Naive thymus-derived CD4-positive, alpha-beta T cell (primary cell): ENCODE measurements at regions not wholly inside any gene's neighbourhood (a gene's known extent, or its start where the extent isn't known, plus 50 kb on each side); places are given as distances from the start of the nearest gene placed in this dataset.
"Not testable (repeated sequence)": the region's sequence is repeated elsewhere in the genome, so short reads cannot be mapped to it uniquely, and the experiment has no call there.

Experiments
- ATAC-seq: fragments of 150-1000 bp; cut with Tn5 transposase; 2 replicates; pipeline ENCODE4 v1.10.0; 2021; ENCODE audit warnings: mild to moderate bottlenecking, moderate library complexity
- CTCF ChIA-PET: fragments of 350-600 bp; sonication (Branson Sonifier 250); formaldehyde crosslinking; loops from one replicate; lab custom pipeline; 2021; ENCODE audit warnings: antibody characterized with exemption; lab: Charles Lee
- POLR2A ChIA-PET: fragments of 350-600 bp; sonication (Branson Sonifier 250); formaldehyde crosslinking; loops from one replicate; lab custom pipeline; 2021; ENCODE audit warnings: antibody characterized with exemption, inconsistent platforms; lab: Charles Lee
- DNase-seq, 9 donors: peaks; one replicate each; pipeline versions ENCODE4 v3.0.0 to v3.0.0-alpha.2; 2020 to 2022; ENCODE audit warnings: mixed read lengths in 1 of 9
- H3K27ac ChIP-seq: one replicate; pipeline ENCODE4 v1.7.0; 2013; ENCODE audit warnings: mild to moderate bottlenecking, low read depth, low read length, moderate library complexity
- H3K27me3 ChIP-seq, 2 donors: one replicate each; pipeline ENCODE4 v1.7.0; 2013; ENCODE audit warnings: low read length in 2 of 2, mild to moderate bottlenecking in 2 of 2, moderate library complexity in 2 of 2; ENCODE audit not compliant: control insufficient read depth in 2 of 2, insufficient read depth in 2 of 2
- H3K36me3 ChIP-seq, 3 experiments: 1 replicate in 2 of 3; 2 replicates in 1 of 3; pipeline ENCODE4 v1.7.0; 2013; ENCODE audit warnings: low read length in 3 of 3, mild to moderate bottlenecking in 3 of 3, moderate library complexity in 1 of 3; ENCODE audit not compliant: insufficient read depth in 3 of 3, control insufficient read depth in 2 of 3
- H3K4me1 ChIP-seq, 2 donors: one replicate each; pipeline ENCODE4 v1.7.0; 2013; ENCODE audit warnings: low read length in 2 of 2, mild to moderate bottlenecking in 2 of 2, moderate library complexity in 1 of 2; ENCODE audit not compliant: control insufficient read depth in 2 of 2, insufficient read depth in 2 of 2
- H3K4me3 ChIP-seq: 2 replicates; pipeline ENCODE4 v1.7.0; 2013; ENCODE audit warnings: mild to moderate bottlenecking, low read length
- H3K9me3 ChIP-seq, 3 experiments: 1 replicate in 2 of 3; 2 replicates in 1 of 3; pipeline ENCODE4 v1.7.0; 2013; ENCODE audit warnings: low read length in 3 of 3; ENCODE audit not compliant: control insufficient read depth in 2 of 3
- H3K27ac Mint-ChIP-seq, 9 donors: one replicate each; pipeline ENCODE4 v1.8.0; 2020 to 2022; ENCODE audit warnings: mixed read lengths in 9 of 9, mild to moderate bottlenecking in 8 of 9, moderate library complexity in 5 of 9, inconsistent platforms in 2 of 9
- H3K27me3 Mint-ChIP-seq, 5 donors: one replicate each; pipeline ENCODE4 v1.8.0; 2021 to 2022; ENCODE audit warnings: mixed read lengths in 5 of 5, mild to moderate bottlenecking in 1 of 5
- H3K36me3 Mint-ChIP-seq, 5 donors: one replicate each; pipeline ENCODE4 v1.8.0; 2020 to 2022; ENCODE audit warnings: mixed read lengths in 5 of 5, mild to moderate bottlenecking in 3 of 5, inconsistent platforms in 1 of 5
- H3K4me1 Mint-ChIP-seq, 7 donors: one replicate each; pipeline ENCODE4 v1.8.0; 2020 to 2022; ENCODE audit warnings: mixed read lengths in 7 of 7, mild to moderate bottlenecking in 3 of 7, inconsistent platforms in 1 of 7
- H3K4me3 Mint-ChIP-seq, 10 donors: one replicate each; pipeline ENCODE4 v1.8.0; 2020 to 2022; ENCODE audit warnings: mild to moderate bottlenecking in 10 of 10, mixed read lengths in 10 of 10, moderate library complexity in 6 of 10, inconsistent platforms in 2 of 10
- H3K9me3 Mint-ChIP-seq, 11 donors: one replicate each; pipeline ENCODE4 v1.8.0; 2020 to 2022; ENCODE audit warnings: mixed read lengths in 11 of 11, mild to moderate bottlenecking in 4 of 11, inconsistent platforms in 1 of 11, moderate library complexity in 1 of 11
- intact Hi-C, 2 donors: fragments of 100-400 bp; cut with micrococcal nuclease; formaldehyde crosslinking; loops; one replicate each; pipeline ENCODE4 v1.15.1; 2023

GRCh38 chr9:74073897-74074296, 423.2 kb upstream of the RORB start:
- Mint-ChIP-seq H3K9me3 (peaks cover 0 to 33% (median 8%) of the 10 kb centered on the region in 11 donors), H3K27ac (no peak overlapping the region), H3K4me1 (no peaks in the 10 kb centered on the region), H3K27me3 (no peaks in the 10 kb centered on the region), H3K4me3 (no peak overlapping the region), H3K36me3 (no peaks in the 10 kb centered on the region)
- ATAC-seq = no peak
- Histone ChIP-seq H3K27ac (no peak overlapping the region), H3K36me3 (no peaks in the 10 kb centered on the region), H3K27me3 (no peaks in the 10 kb centered on the region), H3K4me1 (no peaks in the 10 kb centered on the region), H3K9me3 (no peaks in the 10 kb centered on the region), H3K4me3 (no peak overlapping the region)
- POLR2A ChIA-PET = no interaction called here
- CTCF ChIA-PET = no interaction called here
- no peak for DNase-seq
- intact Hi-C loops = no loop called here

GRCh38 chr9:74078647-74079046, 418.5 kb upstream of the RORB start:
- H3K9me3 Mint-ChIP-seq = peaks cover 0 to 27% (median 3%) of the 10 kb centered on the region in 11 donors
- H3K27ac Mint-ChIP-seq = no peak overlapping the region
- no peaks in the 10 kb centered on the region for H3K4me1 Mint-ChIP-seq
- intact Hi-C loops = no loop called here
- no peak for DNase-seq
- Histone ChIP-seq H3K27ac (no peak overlapping the region), H3K36me3 (no peaks in the 10 kb centered on the region), H3K4me3 (no peak overlapping the region), H3K4me1 (no peaks in the 10 kb centered on the region), H3K27me3 (no peaks in the 10 kb centered on the region), H3K9me3 (no peaks in the 10 kb centered on the region)
- POLR2A ChIA-PET = no interaction called here
- no peak for ATAC-seq
- no peak overlapping the region for H3K4me3 Mint-ChIP-seq
- no peaks in the 10 kb centered on the region for H3K36me3 Mint-ChIP-seq
- CTCF ChIA-PET = no interaction called here
- no peaks in the 10 kb centered on the region for H3K27me3 Mint-ChIP-seq

GRCh38 chr9:74080652-74081051, 416.5 kb upstream of the RORB start:
- H3K27me3 Mint-ChIP-seq, intact Hi-C loops, H3K36me3 Mint-ChIP-seq: not testable (repeated sequence)

GRCh38 chr9:74083681-74084433, 413.3 kb upstream of the RORB start:
- intact Hi-C loops = no loop called here

More at GRCh38 chr9:74080652-74081051, 416.5 kb upstream of the RORB start:
- POLR2A ChIA-PET = interaction anchor here (0.6 kb wide), 1 partner anchor 404 kb away, joined by 3 read pairs; no protein-coding TSS in a partner anchor
- ATAC-seq, H3K4me3 ChIP-seq, H3K4me1 Mint-ChIP-seq, DNase-seq, H3K27ac ChIP-seq, H3K4me3 Mint-ChIP-seq, H3K4me1 ChIP-seq, H3K36me3 ChIP-seq, H3K27me3 ChIP-seq, CTCF ChIA-PET, H3K9me3 ChIP-seq, H3K27ac Mint-ChIP-seq: not testable (repeated sequence)
- H3K9me3 Mint-ChIP-seq = peaks cover 0 to 26% (median 4%) of the 10 kb centered on the region in 11 donors

GRCh38 chr9:74085384-74086037, 411.6 kb upstream of the RORB start:
- CTCF ChIA-PET, DNase-seq, H3K4me1 Mint-ChIP-seq, H3K27me3 Mint-ChIP-seq, H3K27ac ChIP-seq, H3K27ac Mint-ChIP-seq, H3K9me3 ChIP-seq, H3K27me3 ChIP-seq, H3K36me3 Mint-ChIP-seq, intact Hi-C loops, H3K36me3 ChIP-seq, ATAC-seq, H3K4me3 ChIP-seq, H3K4me3 Mint-ChIP-seq, H3K4me1 ChIP-seq, POLR2A ChIA-PET: not testable (repeated sequence)
- H3K9me3 Mint-ChIP-seq = peaks cover 0 to 19% (median 2%) of the 10 kb centered on the region in 11 donors

More at GRCh38 chr9:74083681-74084433, 413.3 kb upstream of the RORB start:
- Mint-ChIP-seq H3K36me3 (no peaks in the 10 kb centered on the region), H3K4me3 (no peak overlapping the region), H3K9me3 (peaks cover 0 to 15% (median 3%) of the 10 kb centered on the region in 11 donors), H3K27me3 (no peaks in the 10 kb centered on the region), H3K27ac (no peak overlapping the region), H3K4me1 (no peaks in the 10 kb centered on the region)
- ATAC-seq (no peak), DNase-seq (no peak)
- Histone ChIP-seq H3K4me3 (no peak overlapping the region), H3K36me3 (no peaks in the 10 kb centered on the region), H3K9me3 (no peaks in the 10 kb centered on the region), H3K27me3 (no peaks in the 10 kb centered on the region), H3K27ac (no peak overlapping the region), H3K4me1 (no peaks in the 10 kb centered on the region)
- ChIA-PET CTCF (no interaction called here), POLR2A (no interaction called here)

- intact Hi-C loops, H3K4me3 ChIP-seq, H3K4me3 Mint-ChIP-seq, H3K9me3 ChIP-seq, H3K4me1 ChIP-seq, ATAC-seq, H3K4me1 Mint-ChIP-seq, H3K27ac Mint-ChIP-seq, H3K36me3 Mint-ChIP-seq, CTCF ChIA-PET, H3K36me3 ChIP-seq, H3K27me3 ChIP-seq, DNase-seq, POLR2A ChIA-PET, H3K27me3 Mint-ChIP-seq, H3K27ac ChIP-seq: not testable (repeated sequence)
- H3K9me3 Mint-ChIP-seq = peaks cover 0 to 19% (median 2%) of the 10 kb centered on the region in 11 donors
These were observed 406.2 kb upstream of the RORB start for GRCh38 chr9:74090921-74091320.

- no peaks in the 10 kb centered on the region for H3K36me3 Mint-ChIP-seq
- ATAC-seq (no peak), DNase-seq (no peak)
- H3K9me3 Mint-ChIP-seq = peaks cover 0 to 19% (median 2%) of the 10 kb centered on the region in 11 donors
- no peaks in the 10 kb centered on the region for H3K4me1 ChIP-seq
- H3K27ac ChIP-seq = no peak overlapping the region
- H3K4me3 Mint-ChIP-seq = no peak overlapping the region
- H3K4me3 ChIP-seq = no peak overlapping the region
- H3K36me3 ChIP-seq = no peaks in the 10 kb centered on the region
- POLR2A ChIA-PET = no interaction called here
- CTCF ChIA-PET = no interaction called here
- no peak overlapping the region for H3K27ac Mint-ChIP-seq
- H3K4me1 Mint-ChIP-seq = no peaks in the 10 kb centered on the region
- H3K27me3 ChIP-seq = no peaks in the 10 kb centered on the region
- intact Hi-C loops = no loop called here
- no peaks in the 10 kb centered on the region for H3K9me3 ChIP-seq
- no peaks in the 10 kb centered on the region for H3K27me3 Mint-ChIP-seq
These were observed 404.7 kb upstream of the RORB start for GRCh38 chr9:74092491-74092834.
